GM06990 (cell line): ENCODE measurements at regions not wholly inside any gene's neighbourhood (a gene's known extent, or its start where the extent isn't known, plus 50 kb on each side); places are given as distances from the start of the nearest gene placed in this dataset.

ENCODE experiments used
- DNase-seq: peaks from one replicate; pipeline ENCODE4 v3.0.0-alpha.2; 2011; ENCODE audit not compliant: insufficient read length; ENCODE audit errors: extremely low read depth
- H3K27me3 ChIP-seq: replicated peaks from 2 replicates; pipeline ENCODE4 v1.6.0; 2011; ENCODE audit warnings: low read length; ENCODE audit not compliant: control insufficient read depth, insufficient read depth
- H3K36me3 ChIP-seq: 2 replicates; pipeline ENCODE4 v1.5.1; 2011; ENCODE audit warnings: low read length; ENCODE audit not compliant: control insufficient read depth, insufficient read depth
- H3K4me3 ChIP-seq: replicated peaks from 2 replicates; pipeline ENCODE4 v1.5.1; 2011; ENCODE audit warnings: low read depth, mild to moderate bottlenecking, control low read depth, low read length
- CTCF ChIP-seq: IDR thresholded peaks from 2 replicates; pipeline ENCODE4 v1.5.1; 2011; ENCODE audit warnings: low read length, control low read depth, mild to moderate bottlenecking, inconsistent platforms; ENCODE audit not compliant: insufficient read depth, poor library complexity, severe bottlenecking

- Histone ChIP-seq H3K36me3 (no peaks in the 10 kb centered on the region), H3K4me3 (no peak overlapping the region), H3K27me3 (no peaks in the 10 kb centered on the region)
- TF ChIP-seq CTCF: no peak
- DNase-seq: no peak
These were observed 615.8 kb downstream of the HTR1A start for GRCh38 chr5:63346451-63346850.

GRCh38 chr5:63341442-63341841 is 620.8 kb downstream of the HTR1A start:
- TF ChIP-seq CTCF: no peak

GRCh38 chr5:63323926-63324325 is 638.3 kb downstream of the HTR1A start:
- no peaks in the 10 kb centered on the region for H3K36me3 ChIP-seq
- DNase-seq: no peak
- no peaks in the 10 kb centered on the region for H3K27me3 ChIP-seq
- H3K4me3 ChIP-seq: no peak overlapping the region
- no peak for TF ChIP-seq CTCF

More at GRCh38 chr5:63341442-63341841, 620.8 kb downstream of the HTR1A start:
- DNase-seq: no peak
- Histone ChIP-seq H3K27me3 (no peaks in the 10 kb centered on the region), H3K4me3 (no peak overlapping the region), H3K36me3 (no peaks in the 10 kb centered on the region)

- Histone ChIP-seq H3K4me3 (no peak overlapping the region), H3K36me3 (no peaks in the 10 kb centered on the region), H3K27me3 (no peaks in the 10 kb centered on the region)
- DNase-seq: no peak
- TF ChIP-seq CTCF: no peak
These were observed 647.7 kb downstream of the HTR1A start for GRCh38 chr5:63314551-63314950.

- no peak overlapping the region for H3K4me3 ChIP-seq
- no peaks in the 10 kb centered on the region for H3K27me3 ChIP-seq
- no peak for DNase-seq
- H3K36me3 ChIP-seq: no peaks in the 10 kb centered on the region
- TF ChIP-seq CTCF: no peak
These were observed 651.6 kb downstream of the HTR1A start for GRCh38 chr5:63310644-63311043.

GRCh38 chr5:63306909-63307308 is 655.3 kb downstream of the HTR1A start:
- Histone ChIP-seq H3K4me3 (no peak overlapping the region), H3K36me3 (no peaks in the 10 kb centered on the region), H3K27me3 (no peaks in the 10 kb centered on the region)
- DNase-seq: no peak
- TF ChIP-seq CTCF: no peak
